ENCODE measurements at regions not wholly inside any gene's neighbourhood (a gene's known extent, or its start where the extent isn't known, plus 50 kb on each side); places are given as distances from the start of the nearest gene placed in this dataset.

DNA sequence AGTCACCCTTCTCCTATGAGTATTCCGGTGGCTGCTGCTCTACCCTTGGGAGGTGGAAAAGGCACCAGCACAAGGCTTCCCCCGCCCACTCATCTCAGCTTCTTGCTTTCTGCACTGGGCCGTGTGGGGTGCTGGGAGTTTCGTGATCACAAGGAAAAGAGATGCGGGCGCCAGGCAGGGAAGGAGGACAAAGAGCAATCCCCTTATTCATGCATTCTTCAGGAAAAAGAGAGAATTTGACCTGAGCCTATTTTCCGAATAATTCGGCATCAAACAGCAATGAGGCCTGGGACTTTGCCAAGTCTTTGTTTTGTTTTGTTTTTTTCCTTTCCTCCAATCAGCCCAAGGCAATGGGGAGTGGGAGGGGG is 102.2 kb upstream of the LPP start:
- Histone ChIP-seq H3K36me3 (ENCODE audit: insufficient read depth, insufficient read length, low read length) (no peaks in the 10 kb centered on the region), H3K9me3 (ENCODE audit: insufficient read depth, low read length) (no peaks in the 10 kb centered on the region), H3K4me3 (ENCODE audit: insufficient read length, low read depth) (no peak overlapping the region), H3K4me1 (ENCODE audit: insufficient read depth, insufficient read length) (peaks cover 3% of the 10 kb centered on the region), H3K9ac (ENCODE audit: insufficient read length, low read depth) (no peak overlapping the region), H3K27me3 (ENCODE audit: insufficient read depth, insufficient read length) (no peaks in the 10 kb centered on the region)
- TF ChIP-seq SUZ12 (IDR thresholded peaks at IDR 0.05; ENCODE audit: extremely low read depth, insufficient read depth, insufficient read length) (no peak), YY1 (IDR thresholded peaks at IDR 0.05; ENCODE audit: insufficient read depth, insufficient read length) (no peak), ZNF274 (IDR thresholded peaks at IDR 0.05; ENCODE audit: low read depth, low read length) (no peak)
- no peak for DNase-seq (ENCODE audit: low read depth, low spot score)

- Histone ChIP-seq H3K4me1 (ENCODE audit: insufficient read depth, insufficient read length) (peaks cover 3% of the 10 kb centered on the region), H3K9me3 (ENCODE audit: insufficient read depth, low read length) (no peaks in the 10 kb centered on the region), H3K27me3 (ENCODE audit: insufficient read depth, insufficient read length) (no peaks in the 10 kb centered on the region), H3K36me3 (ENCODE audit: insufficient read depth, insufficient read length, low read length) (no peaks in the 10 kb centered on the region), H3K9ac (ENCODE audit: insufficient read length, low read depth) (no peak overlapping the region), H3K4me3 (ENCODE audit: insufficient read length, low read depth) (no peak overlapping the region)
- no peak for DNase-seq (ENCODE audit: low read depth, low spot score)
- TF ChIP-seq ZNF274 (IDR thresholded peaks at IDR 0.05; ENCODE audit: low read depth, low read length): no peak
These were observed 101.6 kb upstream of the LPP start for GRCh38 chr3:188052169-188053035.

DNA sequence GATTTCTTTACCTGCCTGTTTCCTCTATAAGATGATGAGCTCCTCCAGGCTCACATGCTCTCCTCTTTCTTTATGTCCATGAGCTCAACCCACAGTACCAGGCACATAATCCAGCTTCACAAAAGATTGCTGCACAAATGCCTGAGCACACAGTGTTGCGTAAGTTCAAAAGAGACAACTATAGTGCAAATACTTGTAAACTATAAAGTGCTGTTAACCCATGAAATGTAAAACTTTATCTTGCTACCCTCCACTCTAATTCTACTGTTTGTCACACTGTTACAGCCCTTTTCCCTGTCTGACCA is 101.0 kb upstream of the LPP start:
- no peak for DNase-seq (ENCODE audit: low read depth, low spot score)
- H3K27me3 ChIP-seq (ENCODE audit: insufficient read depth, insufficient read length): no peaks in the 10 kb centered on the region
- H3K4me3 ChIP-seq (ENCODE audit: insufficient read length, low read depth): no peak overlapping the region
- H3K36me3 ChIP-seq (ENCODE audit: insufficient read depth, insufficient read length, low read length): no peaks in the 10 kb centered on the region
- H3K4me1 ChIP-seq (ENCODE audit: insufficient read depth, insufficient read length): peaks cover 3% of the 10 kb centered on the region
- no peaks in the 10 kb centered on the region for H3K9me3 ChIP-seq (ENCODE audit: insufficient read depth, low read length)
- H3K9ac ChIP-seq (ENCODE audit: insufficient read length, low read depth): no peak overlapping the region
- no peak for TF ChIP-seq ZNF274 (IDR thresholded peaks at IDR 0.05; ENCODE audit: low read depth, low read length)
- TF ChIP-seq YY1 (IDR thresholded peaks at IDR 0.05; ENCODE audit: insufficient read depth, insufficient read length): no peak

DNA sequence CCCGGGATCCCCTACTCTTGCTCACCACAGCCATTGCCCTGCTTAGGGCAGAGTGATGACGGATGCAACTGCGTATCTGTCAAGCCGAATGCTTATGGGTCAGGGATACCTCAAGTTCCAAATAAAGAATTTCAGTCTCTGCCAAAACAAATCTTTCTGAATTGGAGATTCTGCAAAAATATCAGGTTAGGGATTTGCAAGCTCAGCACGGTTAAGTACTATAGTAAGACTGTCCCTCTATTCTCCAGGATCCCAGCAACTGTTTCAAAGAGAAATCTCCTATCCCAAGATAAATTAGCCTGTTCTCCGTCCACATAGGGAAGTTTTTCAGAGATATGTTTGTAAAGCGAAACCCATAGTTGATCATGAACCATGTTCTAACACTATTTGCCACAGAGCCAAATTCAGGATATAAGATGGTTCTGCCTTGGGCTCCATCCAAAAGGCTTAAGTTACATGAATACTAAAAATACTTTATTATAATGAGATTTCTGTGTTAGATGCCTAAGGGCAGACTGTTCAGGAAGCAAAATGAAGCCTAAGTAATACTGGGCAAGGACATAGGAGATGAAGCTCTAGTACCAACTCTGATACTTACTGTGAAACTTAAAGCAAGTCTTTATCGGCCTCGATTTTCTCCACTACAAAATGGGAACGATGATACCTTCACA is 100.1 kb upstream of the LPP start:
- Histone ChIP-seq H3K36me3 (ENCODE audit: insufficient read depth, insufficient read length, low read length) (no peaks in the 10 kb centered on the region), H3K9me3 (ENCODE audit: insufficient read depth, low read length) (no peaks in the 10 kb centered on the region), H3K9ac (ENCODE audit: insufficient read length, low read depth) (no peak overlapping the region), H3K4me1 (ENCODE audit: insufficient read depth, insufficient read length) (peaks cover 3% of the 10 kb centered on the region), H3K27me3 (ENCODE audit: insufficient read depth, insufficient read length) (no peaks in the 10 kb centered on the region), H3K4me3 (ENCODE audit: insufficient read length, low read depth) (no peak overlapping the region)
- no peak for DNase-seq (ENCODE audit: low read depth, low spot score)
- TF ChIP-seq YY1 (IDR thresholded peaks at IDR 0.05; ENCODE audit: insufficient read depth, insufficient read length): no peak
- TF ChIP-seq SUZ12 (IDR thresholded peaks at IDR 0.05; ENCODE audit: extremely low read depth, insufficient read depth, insufficient read length): no peak
- TF ChIP-seq ZNF274 (IDR thresholded peaks at IDR 0.05; ENCODE audit: low read depth, low read length): no peak

DNA sequence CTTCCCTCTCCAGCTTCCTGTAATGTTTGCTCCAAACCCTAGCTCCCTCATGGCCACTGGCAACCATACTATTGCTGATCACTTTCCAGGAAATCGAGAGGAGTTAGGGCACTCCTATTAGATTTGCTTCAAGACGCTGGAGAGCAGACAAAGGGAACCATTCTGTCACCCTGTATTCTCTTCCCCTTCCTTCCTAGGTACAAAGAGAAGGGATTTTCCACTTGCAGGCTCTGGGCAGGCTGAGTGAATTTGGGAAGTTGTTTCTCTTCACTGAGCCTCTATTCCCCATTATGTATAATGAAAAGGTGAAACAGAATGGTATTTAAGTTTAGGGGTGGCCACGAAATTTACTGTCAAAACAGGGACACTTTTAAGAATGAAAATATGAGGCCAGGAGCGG is 99.4 kb upstream of the LPP start:
- no peak for DNase-seq (ENCODE audit: low read depth, low spot score)
- peaks cover 3% of the 10 kb centered on the region for H3K4me1 ChIP-seq (ENCODE audit: insufficient read depth, insufficient read length)
- H3K36me3 ChIP-seq (ENCODE audit: insufficient read depth, insufficient read length, low read length): no peaks in the 10 kb centered on the region
- H3K9me3 ChIP-seq (ENCODE audit: insufficient read depth, low read length): no peaks in the 10 kb centered on the region
- H3K9ac ChIP-seq (ENCODE audit: insufficient read length, low read depth): no peak overlapping the region
- H3K4me3 ChIP-seq (ENCODE audit: insufficient read length, low read depth): no peak overlapping the region
- no peaks in the 10 kb centered on the region for H3K27me3 ChIP-seq (ENCODE audit: insufficient read depth, insufficient read length)
- TF ChIP-seq YY1 (IDR thresholded peaks at IDR 0.05; ENCODE audit: insufficient read depth, insufficient read length) (no peak), SUZ12 (IDR thresholded peaks at IDR 0.05; ENCODE audit: extremely low read depth, insufficient read depth, insufficient read length) (no peak), ZNF274 (IDR thresholded peaks at IDR 0.05; ENCODE audit: low read depth, low read length) (no peak)

DNA sequence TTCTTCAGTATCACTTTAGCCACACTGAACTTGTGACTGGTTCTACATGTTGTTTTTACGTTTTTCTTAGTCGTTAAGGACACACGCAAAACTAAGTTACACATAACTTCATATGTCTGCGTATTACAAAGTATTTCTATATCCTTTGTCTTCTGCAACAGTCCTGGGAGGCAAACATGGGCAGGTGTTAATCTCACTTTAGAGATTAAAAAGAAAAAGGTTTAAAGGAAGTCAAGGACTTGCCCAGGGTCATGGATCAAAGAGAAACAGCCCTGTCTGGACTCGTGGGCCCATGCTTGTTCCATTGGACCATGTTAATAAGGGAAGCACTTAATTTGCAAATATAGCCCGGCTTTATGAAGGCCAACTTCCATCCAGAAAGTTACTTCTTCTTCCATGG is 98.6 kb upstream of the LPP start:
- no peak for TF ChIP-seq ZNF274 (IDR thresholded peaks at IDR 0.05; ENCODE audit: low read depth, low read length)
- no peak for TF ChIP-seq SUZ12 (IDR thresholded peaks at IDR 0.05; ENCODE audit: extremely low read depth, insufficient read depth, insufficient read length)
- TF ChIP-seq YY1 (IDR thresholded peaks at IDR 0.05; ENCODE audit: insufficient read depth, insufficient read length): no peak
- Histone ChIP-seq H3K36me3 (ENCODE audit: insufficient read depth, insufficient read length, low read length) (no peaks in the 10 kb centered on the region), H3K9me3 (ENCODE audit: insufficient read depth, low read length) (no peaks in the 10 kb centered on the region), H3K9ac (ENCODE audit: insufficient read length, low read depth) (no peak overlapping the region), H3K4me1 (ENCODE audit: insufficient read depth, insufficient read length) (peaks cover 3% of the 10 kb centered on the region), H3K4me3 (ENCODE audit: insufficient read length, low read depth) (no peak overlapping the region), H3K27me3 (ENCODE audit: insufficient read depth, insufficient read length) (no peaks in the 10 kb centered on the region)
- no peak for DNase-seq (ENCODE audit: low read depth, low spot score)

DNA sequence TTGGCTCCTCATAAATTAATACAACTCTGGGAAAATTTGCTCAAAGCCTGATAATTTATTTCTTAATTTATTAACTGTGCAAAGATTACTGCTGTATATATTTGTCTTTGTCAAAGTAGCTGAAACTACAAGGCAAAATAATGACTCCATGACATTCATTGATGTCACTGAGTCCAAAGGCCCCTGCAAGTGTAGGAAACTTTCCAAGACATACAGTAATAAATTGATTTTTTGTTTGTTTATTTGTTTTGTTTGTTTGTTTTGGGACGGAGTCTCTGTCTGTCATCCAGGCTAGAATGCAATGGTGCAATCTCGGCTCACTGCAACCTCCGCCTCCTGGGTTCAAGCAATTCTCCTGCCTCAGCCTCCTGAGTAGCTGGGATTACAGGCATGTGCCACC is 96.8 kb upstream of the LPP start:
- no peak for TF ChIP-seq ZNF274 (IDR thresholded peaks at IDR 0.05; ENCODE audit: low read depth, low read length)
- TF ChIP-seq YY1 (IDR thresholded peaks at IDR 0.05; ENCODE audit: insufficient read depth, insufficient read length): no peak
- no peak for TF ChIP-seq SUZ12 (IDR thresholded peaks at IDR 0.05; ENCODE audit: extremely low read depth, insufficient read depth, insufficient read length)
- Histone ChIP-seq H3K9ac (ENCODE audit: insufficient read length, low read depth) (no peak overlapping the region), H3K36me3 (ENCODE audit: insufficient read depth, insufficient read length, low read length) (no peaks in the 10 kb centered on the region), H3K27me3 (ENCODE audit: insufficient read depth, insufficient read length) (no peaks in the 10 kb centered on the region), H3K9me3 (ENCODE audit: insufficient read depth, low read length) (no peaks in the 10 kb centered on the region), H3K4me3 (ENCODE audit: insufficient read length, low read depth) (no peak overlapping the region), H3K4me1 (ENCODE audit: insufficient read depth, insufficient read length) (no peaks in the 10 kb centered on the region)
- no peak for DNase-seq (ENCODE audit: low read depth, low spot score)
